Lung (tissue), 11 donors: ENCODE measurements at regions not wholly inside any gene's neighbourhood (a gene's known extent, or its start where the extent isn't known, plus 50 kb on each side); places are given as distances from the start of the nearest gene placed in this dataset.
A peak's percentile ranks its signal among the peaks of the same experiment; 100 is the strongest.

Source experiments
- ATAC-seq: fragments of 200-7000 bp; cut with Tn5 transposase; one replicate; pipeline ENCODE4 v1.9.1; 2020; ENCODE audit warnings: moderate number of reproducible peaks; ENCODE audit not compliant: insufficient read depth, low FRiP score
- DNase-seq, 3 donors: peaks; one replicate each; pipeline ENCODE4 v3.0.0-alpha.2; 2013 to 2017
- H3K27ac ChIP-seq, 2 donors: one replicate each; pipeline ENCODE4 v1.5.1; 2013; ENCODE audit warnings: mild to moderate bottlenecking in 2 of 2, moderate library complexity in 2 of 2, control low read depth in 1 of 2, inconsistent platforms in 1 of 2, low read depth in 1 of 2, low read length in 1 of 2
- H3K27me3 ChIP-seq, 3 donors: one replicate each; pipeline ENCODE4 v1.5.1; 2013; ENCODE audit warnings: low read length in 2 of 3; ENCODE audit not compliant: control insufficient read depth in 3 of 3, insufficient read depth in 3 of 3
- H3K36me3 ChIP-seq, 4 donors: one replicate each; pipeline ENCODE4 v1.5.1; 2013; ENCODE audit warnings: low read length in 4 of 4, mild to moderate bottlenecking in 1 of 4, moderate library complexity in 1 of 4; ENCODE audit not compliant: control insufficient read depth in 4 of 4, insufficient read depth in 4 of 4
- H3K4me1 ChIP-seq, 5 donors: one replicate each; pipeline ENCODE4 v1.5.1; 2013; ENCODE audit warnings: low read length in 5 of 5, mild to moderate bottlenecking in 2 of 5, moderate library complexity in 1 of 5; ENCODE audit not compliant: control insufficient read depth in 5 of 5, insufficient read depth in 5 of 5
- H3K4me3 ChIP-seq: one replicate; pipeline ENCODE4 v1.5.1; 2013; ENCODE audit warnings: mild to moderate bottlenecking, control low read depth, moderate library complexity
- H3K9ac ChIP-seq, 2 donors: one replicate each; pipeline ENCODE4 v1.5.1; 2013; ENCODE audit warnings: low read length in 2 of 2, control low read depth in 1 of 2; ENCODE audit not compliant: insufficient read depth in 1 of 2
- H3K9me3 ChIP-seq, 4 donors: one replicate each; pipeline ENCODE4 v1.5.1; 2013; ENCODE audit warnings: low read length in 3 of 4, mild to moderate bottlenecking in 1 of 4, moderate library complexity in 1 of 4; ENCODE audit not compliant: control insufficient read depth in 4 of 4, insufficient read depth in 3 of 4
- CTCF ChIP-seq: IDR thresholded peaks from 2 replicates; pipeline ENCODE4 v1.5.1; 2012; ENCODE audit warnings: mild to moderate bottlenecking; ENCODE audit errors: control extremely low read depth, extremely low read depth
- whole genome bisulfite sequencing, 2 donors: extraction: QIAGEN DNeasy Blood & Tissue Kit; methylation state at CpG; one replicate each; pipeline ENCODE4 v1.1.7; 2013; 5-methylcytosine and 5-hydroxymethylcytosine counted together
- donor health status: control.
- donor health status: control.
- donor health status: Bipolar disorder and iron deficiency.
- donor health status: healthy.
- donor health status: DM: yes; HTN: yes; CAD: no.

GRCh38 chr10:88066876-88067275 is 203.5 kb downstream of the PTEN start:
- H3K27ac ChIP-seq: no peak overlapping the region
- no peak overlapping the region for H3K4me3 ChIP-seq
- ATAC-seq: no peak
- H3K27me3 ChIP-seq: no peaks in the 10 kb centered on the region
- no peak overlapping the region for H3K9ac ChIP-seq
- H3K4me1 ChIP-seq: peaks cover 10 to 45% (median 26%) of the 10 kb centered on the region in 5 donors
- no peak for DNase-seq
- TF ChIP-seq CTCF: no peak
- no peaks in the 10 kb centered on the region for H3K9me3 ChIP-seq
- 23 to 68% methylated on average over 6 of the region's 6 CpGs for WGBS, 2 donors
- no peaks in the 10 kb centered on the region for H3K36me3 ChIP-seq

- Histone ChIP-seq H3K36me3 (no peaks in the 10 kb centered on the region), H3K4me3 (no peak overlapping the region), H3K27ac (peak overlapping the region in 1 of 2 donors; percentile 37), H3K4me1 (peaks cover 8 to 37% (median 21%) of the 10 kb centered on the region in 5 donors), H3K9me3 (no peaks in the 10 kb centered on the region), H3K9ac (no peak overlapping the region), H3K27me3 (no peaks in the 10 kb centered on the region)
- TF ChIP-seq CTCF: no peak
- DNase-seq (no peak), ATAC-seq (peak; percentile 32)
These were observed 204.3 kb downstream of the PTEN start for GRCh38 chr10:88067737-88068136.

GRCh38 chr10:88069338-88069737 is 205.9 kb downstream of the PTEN start:
- H3K27ac ChIP-seq: no peak overlapping the region

More at GRCh38 chr10:88069338-88069737, 205.9 kb downstream of the PTEN start:
- no peaks in the 10 kb centered on the region for H3K27me3 ChIP-seq
- TF ChIP-seq CTCF: no peak
- H3K9ac ChIP-seq: no peak overlapping the region
- peaks cover 3 to 21% (median 7%) of the 10 kb centered on the region in 5 donors for H3K4me1 ChIP-seq
- H3K4me3 ChIP-seq: no peak overlapping the region
- 87 to 90% methylated on average over 4 of the region's 4 CpGs for WGBS, 2 donors
- ATAC-seq (no peak), DNase-seq (no peak)
- no peaks in the 10 kb centered on the region for H3K9me3 ChIP-seq
- no peaks in the 10 kb centered on the region for H3K36me3 ChIP-seq
